NB4 (cell line): ENCODE measurements at regions not wholly inside any gene's neighbourhood (a gene's known extent, or its start where the extent isn't known, plus 50 kb on each side); places are given as distances from the start of the nearest gene placed in this dataset.

Experiments
- POLR2A ChIP-seq: IDR thresholded peaks from 2 replicates; pipeline ENCODE4 v1.6.1; 2011; ENCODE audit warnings: mild to moderate bottlenecking; ENCODE audit not compliant: insufficient read length; ENCODE audit errors: extremely low read depth
- TF ChIP-seq, protein P1 (sequence below): IDR thresholded peaks from one replicate; pipeline ENCODE4 v1.5.1; 2012; ENCODE audit warnings: low read depth, low read length
- TF ChIP-seq, protein P2 (sequence below): IDR thresholded peaks from 2 replicates; pipeline ENCODE4 v1.6.1; 2011; ENCODE audit warnings: low read depth, low read length

DNA sequence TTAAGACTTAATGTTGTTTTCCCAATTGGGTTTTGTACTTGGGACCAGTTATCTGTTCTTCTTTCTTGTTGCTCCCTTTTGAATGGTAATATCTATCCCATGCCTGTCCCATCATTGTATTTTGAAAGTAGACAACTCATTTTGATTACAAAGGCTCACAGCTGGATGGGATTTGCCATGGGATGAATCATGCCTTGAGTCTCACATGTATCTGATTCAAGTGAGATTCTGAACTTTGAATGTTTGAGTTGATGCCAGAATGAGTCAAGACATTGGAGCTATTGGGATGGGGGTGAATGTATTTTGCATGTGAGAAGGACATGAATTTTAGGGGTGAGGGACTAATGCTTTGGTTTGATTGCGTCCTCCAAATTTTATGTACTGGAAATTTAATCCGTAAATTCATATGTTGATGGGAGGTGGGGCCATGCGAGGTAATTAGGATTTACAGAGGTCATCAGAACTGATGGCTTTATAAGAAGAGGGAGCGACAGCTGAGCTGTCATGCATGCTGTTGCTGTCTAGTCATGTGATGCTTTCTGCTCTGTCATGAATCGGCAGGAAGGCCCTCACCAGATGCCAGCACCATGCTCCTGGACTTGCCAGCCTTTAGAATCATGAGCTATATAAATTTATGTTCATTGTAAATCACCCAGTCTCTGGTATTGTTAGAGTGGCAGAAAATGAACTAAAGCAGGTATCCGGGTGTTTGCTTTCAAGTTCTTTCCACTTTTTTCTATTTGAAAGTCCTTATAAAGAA, 741.3 kb upstream of the RAB6C start:
- TF ChIP-seq POLR2A, result no peak
- TF ChIP-seq, protein P1, sequence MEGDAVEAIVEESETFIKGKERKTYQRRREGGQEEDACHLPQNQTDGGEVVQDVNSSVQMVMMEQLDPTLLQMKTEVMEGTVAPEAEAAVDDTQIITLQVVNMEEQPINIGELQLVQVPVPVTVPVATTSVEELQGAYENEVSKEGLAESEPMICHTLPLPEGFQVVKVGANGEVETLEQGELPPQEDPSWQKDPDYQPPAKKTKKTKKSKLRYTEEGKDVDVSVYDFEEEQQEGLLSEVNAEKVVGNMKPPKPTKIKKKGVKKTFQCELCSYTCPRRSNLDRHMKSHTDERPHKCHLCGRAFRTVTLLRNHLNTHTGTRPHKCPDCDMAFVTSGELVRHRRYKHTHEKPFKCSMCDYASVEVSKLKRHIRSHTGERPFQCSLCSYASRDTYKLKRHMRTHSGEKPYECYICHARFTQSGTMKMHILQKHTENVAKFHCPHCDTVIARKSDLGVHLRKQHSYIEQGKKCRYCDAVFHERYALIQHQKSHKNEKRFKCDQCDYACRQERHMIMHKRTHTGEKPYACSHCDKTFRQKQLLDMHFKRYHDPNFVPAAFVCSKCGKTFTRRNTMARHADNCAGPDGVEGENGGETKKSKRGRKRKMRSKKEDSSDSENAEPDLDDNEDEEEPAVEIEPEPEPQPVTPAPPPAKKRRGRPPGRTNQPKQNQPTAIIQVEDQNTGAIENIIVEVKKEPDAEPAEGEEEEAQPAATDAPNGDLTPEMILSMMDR, result no peak
- TF ChIP-seq, protein P2, sequence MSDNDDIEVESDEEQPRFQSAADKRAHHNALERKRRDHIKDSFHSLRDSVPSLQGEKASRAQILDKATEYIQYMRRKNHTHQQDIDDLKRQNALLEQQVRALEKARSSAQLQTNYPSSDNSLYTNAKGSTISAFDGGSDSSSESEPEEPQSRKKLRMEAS, result no peak
